Kidney (tissue), 13 donors: ENCODE measurements at regions not wholly inside any gene's neighbourhood (a gene's known extent, or its start where the extent isn't known, plus 50 kb on each side); places are given as distances from the start of the nearest gene placed in this dataset.

ENCODE experiments used
- DNase-seq, 5 donors: peaks; one replicate each; pipeline ENCODE4 v3.0.0-alpha.2; 2013 to 2020
- FAIRE-seq: peaks from 2 replicates; lab custom pipeline; 2012; peaks lifted over from hg19 to GRCh38; lab: Jason Lieb, UNC
- H3K27ac ChIP-seq, 2 donors: one replicate each; pipeline ENCODE4 v1.7.0; 2013; ENCODE audit warnings: low read depth in 2 of 2, low read length in 2 of 2, inconsistent platforms in 1 of 2
- H3K27me3 ChIP-seq: one replicate; pipeline ENCODE4 v1.7.1; 2013; ENCODE audit warnings: low read length, inconsistent platforms; ENCODE audit not compliant: control insufficient read depth, insufficient read depth
- H3K36me3 ChIP-seq, 3 donors: one replicate each; pipeline versions ENCODE4 v1.7.0 to v1.7.1; 2013; ENCODE audit warnings: low read length in 3 of 3, control low read depth in 1 of 3, inconsistent platforms in 1 of 3; ENCODE audit not compliant: insufficient read depth in 3 of 3, control insufficient read depth in 2 of 3
- H3K4me1 ChIP-seq, 3 donors: one replicate each; pipeline versions ENCODE4 v1.7.0 to v1.7.1; 2013; ENCODE audit warnings: low read length in 3 of 3, inconsistent platforms in 1 of 3, low read depth in 1 of 3; ENCODE audit not compliant: control insufficient read depth in 2 of 3, insufficient read depth in 2 of 3
- H3K4me3 ChIP-seq, 3 donors: one replicate each; pipeline versions ENCODE4 v1.7.0 to v1.8.1; 2013; ENCODE audit warnings: low read length in 3 of 3, control low read depth in 1 of 3, inconsistent platforms in 1 of 3
- H3K9ac ChIP-seq, 3 donors: one replicate each; pipeline versions ENCODE4 v1.7.0 to v1.7.1; 2013; ENCODE audit warnings: low read length in 3 of 3, control low read depth in 1 of 3, inconsistent platforms in 1 of 3
- H3K9me3 ChIP-seq, 3 donors: one replicate each; pipeline versions ENCODE4 v1.7.0 to v1.7.1; 2013; ENCODE audit warnings: low read length in 3 of 3, control low read depth in 1 of 3, inconsistent platforms in 1 of 3; ENCODE audit not compliant: control insufficient read depth in 2 of 3, insufficient read depth in 1 of 3
- intact Hi-C: fragments of 100-400 bp; cut with DNase I; formaldehyde crosslinking; loops from one replicate; pipeline ENCODE4 v1.11.1; 2022
- TF ChIP-seq, protein P1 (sequence below): IDR thresholded peaks from 3 replicates; pipeline ENCODE4 v1.5.1; 2012; ENCODE audit warnings: mild to moderate bottlenecking, moderate library complexity, borderline replicate concordance; ENCODE audit not compliant: insufficient read depth; ENCODE audit errors: extremely low read depth
- donor health status: control.
- donor health status: control.
- donor health status: control.
- donor health status: control.
- donor health status: control.
- donor health status: DM: yes; HTN: yes; CAD: no.
- donor health status: Normal renal cell carcinoma (clear cell type).

DNA sequence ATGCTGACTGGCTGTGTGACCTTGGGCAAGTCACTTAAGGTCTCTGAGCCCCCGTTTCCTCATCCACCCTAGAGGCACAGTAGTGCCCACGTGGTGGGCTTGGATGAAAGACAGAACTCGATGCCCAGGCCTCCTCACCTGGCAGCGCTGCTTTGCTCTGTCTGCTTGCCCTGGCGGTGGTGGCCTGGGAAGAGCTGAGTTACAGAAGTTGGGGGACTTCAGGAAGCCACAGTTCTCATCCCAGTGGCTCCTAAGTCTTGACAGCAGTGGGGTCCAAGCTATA, 171.5 kb upstream of the IER5L start:
- DNase-seq (no peak), FAIRE-seq (no peak)
- H3K4me3 ChIP-seq, result no peak overlapping the region
- no peaks in the 10 kb centered on the region for H3K36me3 ChIP-seq
- peaks cover 0 to 5% (median 3%) of the 10 kb centered on the region in 3 donors for H3K4me1 ChIP-seq
- no peak overlapping the region for H3K9ac ChIP-seq
- no peak overlapping the region for H3K27ac ChIP-seq
- no peaks in the 10 kb centered on the region for H3K9me3 ChIP-seq
- H3K27me3 ChIP-seq, result no peaks in the 10 kb centered on the region
- TF ChIP-seq, protein P1, sequence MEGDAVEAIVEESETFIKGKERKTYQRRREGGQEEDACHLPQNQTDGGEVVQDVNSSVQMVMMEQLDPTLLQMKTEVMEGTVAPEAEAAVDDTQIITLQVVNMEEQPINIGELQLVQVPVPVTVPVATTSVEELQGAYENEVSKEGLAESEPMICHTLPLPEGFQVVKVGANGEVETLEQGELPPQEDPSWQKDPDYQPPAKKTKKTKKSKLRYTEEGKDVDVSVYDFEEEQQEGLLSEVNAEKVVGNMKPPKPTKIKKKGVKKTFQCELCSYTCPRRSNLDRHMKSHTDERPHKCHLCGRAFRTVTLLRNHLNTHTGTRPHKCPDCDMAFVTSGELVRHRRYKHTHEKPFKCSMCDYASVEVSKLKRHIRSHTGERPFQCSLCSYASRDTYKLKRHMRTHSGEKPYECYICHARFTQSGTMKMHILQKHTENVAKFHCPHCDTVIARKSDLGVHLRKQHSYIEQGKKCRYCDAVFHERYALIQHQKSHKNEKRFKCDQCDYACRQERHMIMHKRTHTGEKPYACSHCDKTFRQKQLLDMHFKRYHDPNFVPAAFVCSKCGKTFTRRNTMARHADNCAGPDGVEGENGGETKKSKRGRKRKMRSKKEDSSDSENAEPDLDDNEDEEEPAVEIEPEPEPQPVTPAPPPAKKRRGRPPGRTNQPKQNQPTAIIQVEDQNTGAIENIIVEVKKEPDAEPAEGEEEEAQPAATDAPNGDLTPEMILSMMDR, result no peak
- intact Hi-C loops, result no loop called here

DNA sequence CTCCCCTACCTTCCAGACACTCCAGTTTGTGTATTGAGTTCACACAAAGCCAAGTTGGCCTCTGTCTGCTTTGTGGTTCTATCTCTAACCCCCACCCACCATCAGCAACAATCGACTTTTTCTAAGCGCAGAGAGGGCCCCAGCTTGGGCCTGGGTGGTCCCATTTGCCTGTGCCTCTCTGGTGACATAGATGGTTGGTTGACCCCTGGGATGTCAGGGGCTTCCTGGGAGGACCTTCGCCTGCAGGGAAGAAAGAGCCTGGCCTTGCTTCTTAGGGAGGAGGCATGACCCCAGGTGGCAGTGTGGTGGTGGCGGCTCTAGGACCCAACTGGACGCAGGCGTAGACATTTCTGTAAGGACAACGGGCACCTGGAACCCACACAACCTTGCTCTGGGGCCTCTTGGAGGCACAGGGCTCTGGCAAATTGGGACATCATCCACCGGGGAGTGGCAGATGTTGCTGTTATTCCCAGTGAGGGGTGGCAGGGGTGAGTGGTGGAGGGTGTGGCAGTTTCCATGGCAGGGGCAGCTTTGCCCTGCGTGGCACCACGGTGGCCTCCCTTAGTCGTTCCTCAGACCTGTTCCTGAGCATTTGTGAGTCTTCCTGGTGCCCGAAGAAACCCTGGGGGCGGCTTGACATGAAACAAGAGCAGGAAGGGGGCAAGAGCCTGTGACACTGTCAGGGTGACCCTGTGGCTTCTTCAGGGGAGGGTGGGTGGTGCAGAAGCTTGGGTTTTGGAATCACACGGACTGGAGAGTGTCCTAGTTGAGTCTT, 171.0 kb upstream of the IER5L start:
- FAIRE-seq (no peak), DNase-seq (no peak)
- Histone ChIP-seq H3K36me3 (no peaks in the 10 kb centered on the region), H3K4me1 (peaks cover 0 to 5% (median 3%) of the 10 kb centered on the region in 3 donors), H3K9me3 (no peaks in the 10 kb centered on the region), H3K9ac (no peak overlapping the region), H3K27me3 (no peaks in the 10 kb centered on the region), H3K27ac (no peak overlapping the region), H3K4me3 (no peak overlapping the region)
- intact Hi-C loops, result no loop called here
- TF ChIP-seq, protein P1, result no peak

DNA sequence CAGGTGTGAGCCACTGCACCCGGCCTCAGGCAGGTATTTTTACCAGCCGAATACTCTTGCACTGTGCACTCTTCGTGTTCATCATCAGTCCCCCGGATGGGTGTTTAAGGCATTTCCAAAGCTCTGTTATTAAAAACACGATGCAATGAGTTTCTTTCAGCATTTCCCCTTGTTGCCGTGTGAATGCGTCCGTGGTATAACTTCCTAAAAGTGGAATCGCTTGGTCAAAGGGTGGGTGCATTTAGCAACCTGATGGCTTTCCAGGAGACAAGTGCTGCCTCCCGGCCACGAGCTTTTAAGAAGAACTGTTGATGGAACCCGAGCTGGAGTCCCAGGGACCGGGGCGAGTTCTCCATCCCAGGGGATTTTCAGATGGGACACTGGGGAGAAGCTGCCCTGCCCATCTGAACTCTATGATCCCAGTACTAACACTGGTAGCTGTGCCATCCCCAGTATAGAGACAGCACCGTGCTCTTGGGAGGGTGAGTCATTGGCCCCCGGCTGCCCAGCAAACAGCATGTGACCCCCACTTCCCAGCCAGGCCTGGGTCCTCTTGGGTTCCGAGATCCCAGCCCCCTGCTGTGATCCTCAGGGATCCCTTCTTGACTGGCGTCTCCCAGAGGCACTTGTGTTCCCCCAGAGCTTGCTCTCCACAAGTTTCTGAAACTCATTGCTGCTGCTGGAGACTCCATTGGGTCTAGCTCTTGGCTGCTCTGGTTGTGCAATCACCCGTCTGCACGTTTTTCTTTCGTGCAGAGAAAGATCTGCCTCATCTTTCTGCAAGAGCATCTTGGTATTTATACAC, 169.5 kb upstream of the IER5L start:
- H3K4me3 ChIP-seq, result no peak overlapping the region
- no peaks in the 10 kb centered on the region for H3K36me3 ChIP-seq
- H3K27ac ChIP-seq, result no peak overlapping the region
- no peaks in the 10 kb centered on the region for H3K9me3 ChIP-seq
- H3K27me3 ChIP-seq, result no peaks in the 10 kb centered on the region
- H3K4me1 ChIP-seq, result peaks cover 0 to 2% (median 2%) of the 10 kb centered on the region in 3 donors
- TF ChIP-seq, protein P1, result no peak
- DNase-seq (no peak), FAIRE-seq (no peak)
- intact Hi-C loops, result no loop called here
- no peak overlapping the region for H3K9ac ChIP-seq
